ENCODE measurements at regions not wholly inside any gene's neighbourhood (a gene's known extent, or its start where the extent isn't known, plus 50 kb on each side); places are given as distances from the start of the nearest gene placed in this dataset.

GRCh38 chr4:123984886-123985285 is 588.3 kb downstream of the SPRY1 start:
- TF ChIP-seq, protein P1, sequence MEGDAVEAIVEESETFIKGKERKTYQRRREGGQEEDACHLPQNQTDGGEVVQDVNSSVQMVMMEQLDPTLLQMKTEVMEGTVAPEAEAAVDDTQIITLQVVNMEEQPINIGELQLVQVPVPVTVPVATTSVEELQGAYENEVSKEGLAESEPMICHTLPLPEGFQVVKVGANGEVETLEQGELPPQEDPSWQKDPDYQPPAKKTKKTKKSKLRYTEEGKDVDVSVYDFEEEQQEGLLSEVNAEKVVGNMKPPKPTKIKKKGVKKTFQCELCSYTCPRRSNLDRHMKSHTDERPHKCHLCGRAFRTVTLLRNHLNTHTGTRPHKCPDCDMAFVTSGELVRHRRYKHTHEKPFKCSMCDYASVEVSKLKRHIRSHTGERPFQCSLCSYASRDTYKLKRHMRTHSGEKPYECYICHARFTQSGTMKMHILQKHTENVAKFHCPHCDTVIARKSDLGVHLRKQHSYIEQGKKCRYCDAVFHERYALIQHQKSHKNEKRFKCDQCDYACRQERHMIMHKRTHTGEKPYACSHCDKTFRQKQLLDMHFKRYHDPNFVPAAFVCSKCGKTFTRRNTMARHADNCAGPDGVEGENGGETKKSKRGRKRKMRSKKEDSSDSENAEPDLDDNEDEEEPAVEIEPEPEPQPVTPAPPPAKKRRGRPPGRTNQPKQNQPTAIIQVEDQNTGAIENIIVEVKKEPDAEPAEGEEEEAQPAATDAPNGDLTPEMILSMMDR (IDR thresholded peaks at IDR 0.05; ENCODE audit: poor library complexity, severe bottlenecking): no peak
- TF ChIP-seq, protein P2, sequence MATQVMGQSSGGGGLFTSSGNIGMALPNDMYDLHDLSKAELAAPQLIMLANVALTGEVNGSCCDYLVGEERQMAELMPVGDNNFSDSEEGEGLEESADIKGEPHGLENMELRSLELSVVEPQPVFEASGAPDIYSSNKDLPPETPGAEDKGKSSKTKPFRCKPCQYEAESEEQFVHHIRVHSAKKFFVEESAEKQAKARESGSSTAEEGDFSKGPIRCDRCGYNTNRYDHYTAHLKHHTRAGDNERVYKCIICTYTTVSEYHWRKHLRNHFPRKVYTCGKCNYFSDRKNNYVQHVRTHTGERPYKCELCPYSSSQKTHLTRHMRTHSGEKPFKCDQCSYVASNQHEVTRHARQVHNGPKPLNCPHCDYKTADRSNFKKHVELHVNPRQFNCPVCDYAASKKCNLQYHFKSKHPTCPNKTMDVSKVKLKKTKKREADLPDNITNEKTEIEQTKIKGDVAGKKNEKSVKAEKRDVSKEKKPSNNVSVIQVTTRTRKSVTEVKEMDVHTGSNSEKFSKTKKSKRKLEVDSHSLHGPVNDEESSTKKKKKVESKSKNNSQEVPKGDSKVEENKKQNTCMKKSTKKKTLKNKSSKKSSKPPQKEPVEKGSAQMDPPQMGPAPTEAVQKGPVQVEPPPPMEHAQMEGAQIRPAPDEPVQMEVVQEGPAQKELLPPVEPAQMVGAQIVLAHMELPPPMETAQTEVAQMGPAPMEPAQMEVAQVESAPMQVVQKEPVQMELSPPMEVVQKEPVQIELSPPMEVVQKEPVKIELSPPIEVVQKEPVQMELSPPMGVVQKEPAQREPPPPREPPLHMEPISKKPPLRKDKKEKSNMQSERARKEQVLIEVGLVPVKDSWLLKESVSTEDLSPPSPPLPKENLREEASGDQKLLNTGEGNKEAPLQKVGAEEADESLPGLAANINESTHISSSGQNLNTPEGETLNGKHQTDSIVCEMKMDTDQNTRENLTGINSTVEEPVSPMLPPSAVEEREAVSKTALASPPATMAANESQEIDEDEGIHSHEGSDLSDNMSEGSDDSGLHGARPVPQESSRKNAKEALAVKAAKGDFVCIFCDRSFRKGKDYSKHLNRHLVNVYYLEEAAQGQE (IDR thresholded peaks at IDR 0.05; ENCODE audit: borderline replicate concordance): no peak
- TF ChIP-seq EP300 (conservative IDR thresholded peaks at IDR 0.05; ENCODE audit: poor library complexity, severe bottlenecking): no peak
- TF ChIP-seq POLR2AphosphoS5 (IDR thresholded peaks at IDR 0.05): no peak
- TF ChIP-seq EZH2 (IDR thresholded peaks at IDR 0.05; ENCODE audit: borderline replicate concordance, insufficient read depth, low read length, poor library complexity, severe bottlenecking): no peak
- TF ChIP-seq SMC3 (conservative IDR thresholded peaks at IDR 0.05; ENCODE audit: poor library complexity): no peak
- no peak for TF ChIP-seq TAF1 (IDR thresholded peaks at IDR 0.05; ENCODE audit: low read depth)

All from neural cell (in vitro differentiated cells).